Kidney epithelial cell (primary cell): ENCODE measurements at regions not wholly inside any gene's neighbourhood (a gene's known extent, or its start where the extent isn't known, plus 50 kb on each side); places are given as distances from the start of the nearest gene placed in this dataset.

Source experiments
- DNase-seq: peaks from one replicate; pipeline ENCODE4 v3.0.0-alpha.2; 2010; ENCODE audit warnings: low read depth
- H3K27me3 ChIP-seq: 2 replicates; pipeline ENCODE4 v1.6.0; 2011; ENCODE audit warnings: low read length; ENCODE audit not compliant: control insufficient read depth, insufficient read depth
- H3K36me3 ChIP-seq: 2 replicates; pipeline ENCODE4 v1.5.1; 2011; ENCODE audit warnings: low read length; ENCODE audit not compliant: control insufficient read depth, insufficient read depth
- H3K4me3 ChIP-seq: 2 replicates; pipeline ENCODE4 v1.5.1; 2011; ENCODE audit warnings: low read depth, mild to moderate bottlenecking, control low read depth, low read length
- CTCF ChIP-seq: IDR thresholded peaks from 2 replicates; pipeline ENCODE4 v1.5.1; 2011; ENCODE audit warnings: mild to moderate bottlenecking, moderate library complexity, low read length, control low read depth, inconsistent platforms; ENCODE audit not compliant: insufficient read depth, poor library complexity, severe bottlenecking

GRCh38 chr15:94843060-94843459 is 611.7 kb downstream of the MCTP2 start:
- no peaks in the 10 kb centered on the region for H3K27me3 ChIP-seq
- TF ChIP-seq CTCF = no peak

GRCh38 chr15:94844198-94844537 is 612.8 kb downstream of the MCTP2 start:
- Histone ChIP-seq H3K27me3 (no peaks in the 10 kb centered on the region), H3K4me3 (no peak overlapping the region), H3K36me3 (no peaks in the 10 kb centered on the region)
- no peak for TF ChIP-seq CTCF
- DNase-seq = no peak

More at GRCh38 chr15:94843060-94843459, 611.7 kb downstream of the MCTP2 start:
- DNase-seq = no peak
- no peaks in the 10 kb centered on the region for H3K36me3 ChIP-seq
- no peak overlapping the region for H3K4me3 ChIP-seq

- H3K36me3 ChIP-seq = no peaks in the 10 kb centered on the region
- no peaks in the 10 kb centered on the region for H3K27me3 ChIP-seq
- peak; percentile 26 for DNase-seq
- peak overlapping the region; percentile 30 for H3K4me3 ChIP-seq
- no peak for TF ChIP-seq CTCF
Measured at GRCh38 chr15:94844538-94845389, 613.4 kb downstream of the MCTP2 start.

- Histone ChIP-seq H3K36me3 (no peaks in the 10 kb centered on the region), H3K27me3 (no peaks in the 10 kb centered on the region), H3K4me3 (peak overlapping the region; percentile 30)
- no peak for DNase-seq
- TF ChIP-seq CTCF = no peak
Measured at GRCh38 chr15:94845390-94845716, 614.0 kb downstream of the MCTP2 start.

GRCh38 chr15:94847325-94847724 is 616.0 kb downstream of the MCTP2 start:
- Histone ChIP-seq H3K27me3 (no peaks in the 10 kb centered on the region), H3K36me3 (no peaks in the 10 kb centered on the region), H3K4me3 (no peak overlapping the region)
- no peak for TF ChIP-seq CTCF
- DNase-seq = no peak

- no peak for DNase-seq
Measured at GRCh38 chr15:94848054-94848453, 616.7 kb downstream of the MCTP2 start.

More at GRCh38 chr15:94848054-94848453, 616.7 kb downstream of the MCTP2 start:
- no peak overlapping the region for H3K4me3 ChIP-seq
- no peaks in the 10 kb centered on the region for H3K27me3 ChIP-seq
- H3K36me3 ChIP-seq = no peaks in the 10 kb centered on the region
- no peak for TF ChIP-seq CTCF
